Loucy (cell line): ENCODE measurements at regions not wholly inside any gene's neighbourhood (a gene's known extent, or its start where the extent isn't known, plus 50 kb on each side); places are given as distances from the start of the nearest gene placed in this dataset.

Experiments used
- CTCF ChIP-seq: fragments of 200-600 bp; sonication (generic); conservative IDR thresholded peaks from 2 replicates; pipeline ENCODE4 v1.5.1; 2014; ENCODE audit warnings: mild to moderate bottlenecking, antibody characterized with exemption, low read length
- EZH2phosphoT487 ChIP-seq: fragments of 200-600 bp; IDR thresholded peaks from 2 replicates; pipeline ENCODE4 v1.6.1; 2018; ENCODE audit warnings: antibody characterized with exemption, mild to moderate bottlenecking, moderate library complexity, borderline replicate concordance

GRCh38 chr4:136392576-136392975 lies 1139.7 kb downstream of the PCDH18 start:
- no peak for TF ChIP-seq CTCF
- TF ChIP-seq EZH2phosphoT487: no peak
